WERI-Rb-1 (cell line): ENCODE measurements at regions not wholly inside any gene's neighbourhood (a gene's known extent, or its start where the extent isn't known, plus 50 kb on each side); places are given as distances from the start of the nearest gene placed in this dataset.
A peak's percentile ranks its signal among the peaks of the same experiment; 100 is the strongest.

Experiments
- DNase-seq: peaks from one replicate; pipeline ENCODE4 v3.0.0-alpha.2; 2020
- H3K27ac ChIP-seq: fragments of 250-450 bp; sonication (Bioruptor Pico); 2 replicates; pipeline ENCODE4 v1.5.1; 2020; ENCODE audit warnings: mild to moderate bottlenecking, moderate library complexity
- H3K27me3 ChIP-seq: fragments of 250-450 bp; sonication (Bioruptor Pico); 2 replicates; pipeline ENCODE4 v1.5.1; 2021; ENCODE audit warnings: mild to moderate bottlenecking, low read depth, moderate library complexity; ENCODE audit not compliant: insufficient read depth, severe bottlenecking
- H3K36me3 ChIP-seq: fragments of 250-450 bp; sonication (Bioruptor Pico); 2 replicates; pipeline ENCODE4 v1.5.1; 2020; ENCODE audit warnings: mild to moderate bottlenecking, moderate library complexity
- H3K4me3 ChIP-seq: 2 replicates; pipeline ENCODE4 v1.5.1; 2011; ENCODE audit warnings: low read depth, mild to moderate bottlenecking, control low read depth, low read length
- H3K9me3 ChIP-seq: fragments of 250-450 bp; sonication (Bioruptor Pico); 2 replicates; pipeline ENCODE4 v1.5.1; 2021; ENCODE audit warnings: mild to moderate bottlenecking, moderate library complexity; ENCODE audit not compliant: severe bottlenecking
- TF ChIP-seq, protein P1 (sequence below): IDR thresholded peaks from 2 replicates; pipeline ENCODE4 v1.5.1; 2011; ENCODE audit warnings: low read depth, mild to moderate bottlenecking, control low read depth, inconsistent platforms, low read length

DNA sequence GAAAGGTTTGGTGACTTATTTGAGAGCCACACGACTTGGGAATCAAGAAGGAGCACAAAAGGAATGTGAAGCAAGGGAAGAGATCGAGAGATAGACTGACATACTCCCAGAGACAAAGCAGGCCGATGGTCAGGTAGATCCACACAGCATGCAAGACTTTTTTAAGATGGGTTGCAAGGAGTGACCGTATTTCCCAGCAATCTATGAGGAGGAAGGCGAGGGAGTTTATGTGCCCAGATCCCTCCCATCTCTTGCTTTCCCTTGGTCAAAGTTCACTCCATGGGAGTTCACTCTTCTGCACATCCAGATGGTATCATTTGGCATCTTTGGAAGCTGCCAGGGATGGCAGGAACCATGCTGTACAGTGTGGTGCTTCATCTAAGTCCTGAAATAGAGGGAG lies 148.9 kb downstream of the RMI1 start:
- Histone ChIP-seq H3K27me3 (no peaks in the 10 kb centered on the region), H3K36me3 (no peaks in the 10 kb centered on the region), H3K9me3 (no peaks in the 10 kb centered on the region), H3K4me3 (no peak overlapping the region), H3K27ac (no peak overlapping the region)
- TF ChIP-seq, protein P1, sequence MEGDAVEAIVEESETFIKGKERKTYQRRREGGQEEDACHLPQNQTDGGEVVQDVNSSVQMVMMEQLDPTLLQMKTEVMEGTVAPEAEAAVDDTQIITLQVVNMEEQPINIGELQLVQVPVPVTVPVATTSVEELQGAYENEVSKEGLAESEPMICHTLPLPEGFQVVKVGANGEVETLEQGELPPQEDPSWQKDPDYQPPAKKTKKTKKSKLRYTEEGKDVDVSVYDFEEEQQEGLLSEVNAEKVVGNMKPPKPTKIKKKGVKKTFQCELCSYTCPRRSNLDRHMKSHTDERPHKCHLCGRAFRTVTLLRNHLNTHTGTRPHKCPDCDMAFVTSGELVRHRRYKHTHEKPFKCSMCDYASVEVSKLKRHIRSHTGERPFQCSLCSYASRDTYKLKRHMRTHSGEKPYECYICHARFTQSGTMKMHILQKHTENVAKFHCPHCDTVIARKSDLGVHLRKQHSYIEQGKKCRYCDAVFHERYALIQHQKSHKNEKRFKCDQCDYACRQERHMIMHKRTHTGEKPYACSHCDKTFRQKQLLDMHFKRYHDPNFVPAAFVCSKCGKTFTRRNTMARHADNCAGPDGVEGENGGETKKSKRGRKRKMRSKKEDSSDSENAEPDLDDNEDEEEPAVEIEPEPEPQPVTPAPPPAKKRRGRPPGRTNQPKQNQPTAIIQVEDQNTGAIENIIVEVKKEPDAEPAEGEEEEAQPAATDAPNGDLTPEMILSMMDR, result no peak
- DNase-seq, result no peak

DNA sequence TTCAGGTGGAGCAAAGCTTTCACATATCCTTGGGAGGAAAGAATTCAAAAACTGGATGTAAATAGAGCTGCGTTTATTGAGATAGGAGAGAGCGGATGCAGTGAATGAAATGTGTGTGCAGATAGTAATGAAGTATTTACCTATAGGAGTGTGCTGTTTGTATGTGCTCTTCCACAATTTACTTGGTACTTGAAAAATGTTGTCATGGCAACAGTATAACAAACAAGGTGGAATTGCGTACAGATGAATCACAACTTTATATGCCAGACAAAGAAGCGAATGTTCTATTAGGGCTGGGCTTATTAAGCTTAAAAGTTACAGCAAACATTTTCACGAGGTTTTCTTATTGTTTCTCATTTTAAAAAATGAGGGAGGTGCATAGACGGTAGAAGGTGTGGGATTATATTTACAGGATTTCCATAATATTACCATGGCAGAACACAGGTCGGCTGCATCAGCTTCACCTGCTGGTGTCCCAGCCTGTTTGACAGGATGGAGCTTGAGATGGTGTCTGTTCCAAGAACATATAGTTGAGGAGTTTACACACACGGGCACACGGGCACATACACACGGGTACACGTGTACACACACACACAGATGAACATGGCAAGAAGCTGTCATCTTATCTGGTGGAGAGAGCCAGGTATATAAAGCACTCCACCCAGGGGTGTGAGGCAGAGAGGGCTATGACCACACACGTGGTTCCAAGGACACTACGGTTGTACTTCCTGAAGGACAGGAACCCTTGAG lies 155.7 kb downstream of the RMI1 start:
- no peak for DNase-seq
- no peak overlapping the region for H3K4me3 ChIP-seq
- TF ChIP-seq, protein P1, result no peak
- H3K27me3 ChIP-seq, result no peaks in the 10 kb centered on the region
- H3K9me3 ChIP-seq, result no peaks in the 10 kb centered on the region
- H3K27ac ChIP-seq, result no peak overlapping the region
- H3K36me3 ChIP-seq, result no peaks in the 10 kb centered on the region

DNA sequence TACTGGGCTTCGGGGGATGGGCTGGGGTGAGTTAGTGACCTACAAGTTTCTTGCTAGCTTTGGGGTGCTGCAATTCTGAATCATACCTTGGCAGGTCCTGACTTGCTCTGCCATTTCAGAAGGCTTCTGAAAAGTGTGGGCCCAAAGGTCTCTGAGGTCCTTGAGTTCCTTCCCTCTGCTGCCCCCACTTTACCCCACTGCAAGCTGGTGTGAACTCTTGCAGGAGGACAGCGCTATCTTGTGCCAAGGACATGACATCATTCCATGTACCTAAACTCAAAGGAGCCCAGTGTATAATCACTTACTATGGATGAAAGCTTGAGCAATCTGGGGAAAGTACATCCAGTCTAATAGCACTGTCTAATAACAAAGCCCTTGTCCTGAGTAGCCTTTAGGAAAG lies 157.4 kb downstream of the RMI1 start:
- Histone ChIP-seq H3K9me3 (no peaks in the 10 kb centered on the region), H3K4me3 (no peak overlapping the region), H3K36me3 (no peaks in the 10 kb centered on the region), H3K27ac (no peak overlapping the region), H3K27me3 (no peaks in the 10 kb centered on the region)
- TF ChIP-seq, protein P1, result no peak
- DNase-seq, result peak; percentile 17

DNA sequence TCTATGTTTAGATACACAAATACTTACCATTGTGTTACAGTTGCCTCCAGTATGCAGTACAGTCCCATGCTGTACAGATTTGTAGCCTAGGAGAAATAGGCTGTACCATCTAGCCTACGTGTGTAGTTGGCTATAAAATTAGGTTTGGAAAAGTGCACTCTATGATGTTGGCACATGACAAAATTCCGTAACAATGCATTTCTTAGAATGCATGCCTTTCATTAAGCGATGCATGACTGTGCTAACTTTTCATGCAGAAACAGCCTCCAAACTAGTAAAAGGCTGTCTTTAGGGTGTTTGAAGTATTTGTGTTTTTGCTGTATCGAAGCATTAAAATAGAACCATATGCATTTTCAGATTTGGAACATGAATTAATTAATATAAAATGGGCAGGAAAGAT lies 157.9 kb downstream of the RMI1 start:
- H3K4me3 ChIP-seq, result no peak overlapping the region
- no peak for DNase-seq
- H3K27ac ChIP-seq, result no peak overlapping the region
- no peaks in the 10 kb centered on the region for H3K9me3 ChIP-seq
- TF ChIP-seq, protein P1, result no peak
- H3K36me3 ChIP-seq, result no peaks in the 10 kb centered on the region
- H3K27me3 ChIP-seq, result no peaks in the 10 kb centered on the region

DNA sequence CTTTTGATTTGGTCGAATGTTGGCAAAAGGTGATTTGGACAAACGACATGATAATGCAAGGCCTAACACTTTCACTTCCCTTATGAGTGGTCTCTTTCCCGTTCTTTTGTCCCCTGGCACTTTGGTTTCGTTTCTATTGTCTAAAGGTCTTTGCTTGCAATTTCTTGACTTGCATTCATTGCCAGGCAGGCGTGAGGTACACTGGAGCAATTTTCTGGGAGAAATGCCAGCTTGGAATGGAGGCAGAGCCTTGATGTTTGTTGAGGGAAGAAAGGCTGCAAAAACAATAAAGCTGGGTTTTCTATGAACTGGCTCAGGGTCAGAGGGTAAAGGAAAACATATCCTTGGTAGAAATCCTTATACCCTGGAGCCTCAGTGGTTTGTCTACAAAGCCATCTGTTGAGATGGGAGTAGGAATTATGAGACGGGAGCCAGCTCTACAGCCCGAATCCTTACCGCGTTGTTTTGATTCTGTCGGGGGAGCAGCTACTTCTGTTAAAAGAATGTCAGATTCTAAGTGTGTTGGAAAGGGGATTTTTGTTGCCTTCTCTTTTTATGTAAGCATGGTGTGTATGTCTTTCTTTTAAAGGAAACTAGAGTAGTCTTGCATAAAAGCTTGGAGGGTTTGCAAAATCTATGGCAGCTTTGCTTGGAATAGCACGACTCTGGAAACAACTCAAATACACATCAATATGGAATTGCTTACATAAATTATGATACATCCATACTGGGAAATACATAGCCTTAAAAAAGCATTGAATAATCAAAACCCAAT lies 158.9 kb downstream of the RMI1 start:
- no peak for DNase-seq
- TF ChIP-seq, protein P1, result no peak
- no peaks in the 10 kb centered on the region for H3K27me3 ChIP-seq
- no peaks in the 10 kb centered on the region for H3K36me3 ChIP-seq
- no peak overlapping the region for H3K27ac ChIP-seq
- H3K4me3 ChIP-seq, result no peak overlapping the region
- H3K9me3 ChIP-seq, result no peaks in the 10 kb centered on the region
